Fibroblast of lung (primary cell): ENCODE measurements at regions not wholly inside any gene's neighbourhood (a gene's known extent, or its start where the extent isn't known, plus 50 kb on each side); places are given as distances from the start of the nearest gene placed in this dataset.

ENCODE experiments used
- DNase-seq, 2 donors: peaks; one replicate each; pipeline versions ENCODE4 v3.0.0 to v3.0.0-alpha.2; 2010; ENCODE audit warnings: low read depth in 2 of 2
- H2AFZ ChIP-seq: 2 replicates; pipeline ENCODE4 v1.5.1; 2012; ENCODE audit warnings: low read length, control low read depth, inconsistent platforms
- H3K27ac ChIP-seq: 2 replicates; pipeline ENCODE4 v1.5.1; 2011; ENCODE audit warnings: low read length, control low read depth; ENCODE audit not compliant: insufficient read depth
- H3K27me3 ChIP-seq: 2 replicates; pipeline ENCODE4 v1.5.1; 2011; ENCODE audit warnings: mild to moderate bottlenecking, low read length; ENCODE audit not compliant: control insufficient read depth, insufficient read depth
- H3K36me3 ChIP-seq: 2 replicates; pipeline ENCODE4 v1.5.1; 2011; ENCODE audit warnings: low read length; ENCODE audit not compliant: control insufficient read depth, insufficient read depth
- H3K4me1 ChIP-seq: 2 replicates; pipeline ENCODE4 v1.5.1; 2011; ENCODE audit warnings: low read length; ENCODE audit not compliant: control insufficient read depth, insufficient read depth; ENCODE audit errors: extremely low read depth
- H3K4me2 ChIP-seq: 2 replicates; pipeline ENCODE4 v1.5.1; 2011; ENCODE audit warnings: low read length, control low read depth; ENCODE audit not compliant: insufficient read depth; ENCODE audit errors: extremely low read depth
- H3K4me3 ChIP-seq, 4 experiments: fragments of 200-600 bp in 1 of 4; sonication (generic) in 1 of 4; replicated peaks in 1 of 4; 2 replicates each; pipeline ENCODE4 v1.5.1; 2011 to 2016; ENCODE audit warnings: low read length in 4 of 4, low read depth in 3 of 4, mild to moderate bottlenecking in 3 of 4, control low read depth in 2 of 4, inconsistent platforms in 1 of 4, mixed read lengths in 1 of 4; ENCODE audit not compliant: insufficient read depth in 1 of 4; ENCODE audit errors: control extremely low read depth in 1 of 4
- H3K79me2 ChIP-seq: 2 replicates; pipeline ENCODE4 v1.5.1; 2012; ENCODE audit warnings: mild to moderate bottlenecking, low read length, inconsistent platforms; ENCODE audit not compliant: control insufficient read depth, insufficient read depth
- H3K9ac ChIP-seq: 2 replicates; pipeline ENCODE4 v1.5.1; 2011; ENCODE audit warnings: mild to moderate bottlenecking, low read length, control low read depth; ENCODE audit not compliant: insufficient read depth
- H3K9me3 ChIP-seq: 2 replicates; pipeline ENCODE4 v1.5.1; 2012; ENCODE audit warnings: low read depth, low read length; ENCODE audit not compliant: control insufficient read depth, insufficient read depth
- H4K20me1 ChIP-seq: 2 replicates; pipeline ENCODE4 v1.5.1; 2011; ENCODE audit warnings: low read length; ENCODE audit not compliant: control insufficient read depth, insufficient read depth; ENCODE audit errors: extremely low read depth
- EZH2 ChIP-seq: IDR thresholded peaks from 2 replicates; pipeline ENCODE4 v1.5.1; 2012; ENCODE audit warnings: low read length, control low read depth, mild to moderate bottlenecking; ENCODE audit errors: missing control alignments
- TF ChIP-seq, protein P1 (sequence below), 2 donors: IDR thresholded peaks in 1 of 2; conservative IDR thresholded peaks in 1 of 2; 1 replicate in 1 of 2; 2 replicates in 1 of 2; pipeline ENCODE4 v1.5.1; 2011 to 2012; ENCODE audit warnings: low read length in 2 of 2, control low read depth in 1 of 2, inconsistent platforms in 1 of 2, low read depth in 1 of 2, mild to moderate bottlenecking in 1 of 2

DNA sequence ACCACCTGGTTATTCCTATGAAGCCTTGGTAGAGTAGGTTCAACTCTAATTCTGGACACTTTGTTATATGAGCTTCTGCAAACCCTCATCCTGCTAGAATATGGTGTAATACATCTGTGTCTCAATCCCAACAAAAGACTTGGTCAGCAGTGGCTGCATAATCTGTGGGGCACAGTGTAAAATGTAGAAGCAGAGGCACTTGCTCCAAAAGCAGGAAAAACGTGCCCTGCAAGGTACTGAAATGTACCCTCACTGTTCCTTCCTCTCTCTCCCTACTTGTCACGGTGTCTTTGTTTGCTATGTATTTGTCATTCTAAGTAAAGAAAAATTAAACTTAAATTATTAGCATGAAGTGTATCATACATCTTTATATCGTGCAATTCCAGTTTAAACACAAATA is 267.9 kb downstream of the BCL11B start:
- no peak overlapping the region for H3K4me2 ChIP-seq
- H3K4me1 ChIP-seq = no peaks in the 10 kb centered on the region
- H2AFZ ChIP-seq = no peak overlapping the region
- H3K27me3 ChIP-seq = no peaks in the 10 kb centered on the region
- H3K36me3 ChIP-seq = no peaks in the 10 kb centered on the region
- no peak for DNase-seq
- no peak overlapping the region for H3K27ac ChIP-seq
- no peaks in the 10 kb centered on the region for H3K9me3 ChIP-seq
- TF ChIP-seq EZH2 = no peak
- TF ChIP-seq, protein P1, sequence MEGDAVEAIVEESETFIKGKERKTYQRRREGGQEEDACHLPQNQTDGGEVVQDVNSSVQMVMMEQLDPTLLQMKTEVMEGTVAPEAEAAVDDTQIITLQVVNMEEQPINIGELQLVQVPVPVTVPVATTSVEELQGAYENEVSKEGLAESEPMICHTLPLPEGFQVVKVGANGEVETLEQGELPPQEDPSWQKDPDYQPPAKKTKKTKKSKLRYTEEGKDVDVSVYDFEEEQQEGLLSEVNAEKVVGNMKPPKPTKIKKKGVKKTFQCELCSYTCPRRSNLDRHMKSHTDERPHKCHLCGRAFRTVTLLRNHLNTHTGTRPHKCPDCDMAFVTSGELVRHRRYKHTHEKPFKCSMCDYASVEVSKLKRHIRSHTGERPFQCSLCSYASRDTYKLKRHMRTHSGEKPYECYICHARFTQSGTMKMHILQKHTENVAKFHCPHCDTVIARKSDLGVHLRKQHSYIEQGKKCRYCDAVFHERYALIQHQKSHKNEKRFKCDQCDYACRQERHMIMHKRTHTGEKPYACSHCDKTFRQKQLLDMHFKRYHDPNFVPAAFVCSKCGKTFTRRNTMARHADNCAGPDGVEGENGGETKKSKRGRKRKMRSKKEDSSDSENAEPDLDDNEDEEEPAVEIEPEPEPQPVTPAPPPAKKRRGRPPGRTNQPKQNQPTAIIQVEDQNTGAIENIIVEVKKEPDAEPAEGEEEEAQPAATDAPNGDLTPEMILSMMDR (conservative IDR thresholded peaks at IDR 0.05 in 1 of 2, IDR thresholded peaks at IDR 0.05 in 1 of 2; ENCODE audit: low read depth in 1 of 2, low read length in 2 of 2) = no peak
- H4K20me1 ChIP-seq = no peaks in the 10 kb centered on the region
- no peak overlapping the region for H3K4me3 ChIP-seq
- no peaks in the 10 kb centered on the region for H3K79me2 ChIP-seq
- no peak overlapping the region for H3K9ac ChIP-seq

DNA sequence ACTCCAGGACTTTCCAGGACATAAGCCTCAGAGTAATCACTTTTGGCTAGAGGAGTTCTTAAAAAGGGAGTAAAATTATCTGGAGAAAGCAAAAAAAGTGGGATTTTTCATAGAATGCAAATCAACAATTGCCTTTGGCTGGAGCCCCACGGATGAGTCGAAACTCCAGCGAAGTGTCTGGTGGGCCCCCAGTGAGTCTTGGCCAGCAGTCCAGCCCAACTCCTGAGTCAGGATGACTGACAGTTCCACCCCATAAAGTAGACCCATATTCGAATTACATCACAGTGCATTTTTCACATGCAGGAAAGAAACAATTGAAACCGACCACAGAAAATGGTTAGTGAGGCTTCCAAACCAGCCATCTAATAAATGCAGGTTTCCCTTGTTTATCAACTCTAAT is 265.7 kb downstream of the BCL11B start:
- Histone ChIP-seq H3K4me2 (no peak overlapping the region), H2AFZ (no peak overlapping the region), H4K20me1 (no peaks in the 10 kb centered on the region), H3K9ac (no peak overlapping the region), H3K9me3 (no peaks in the 10 kb centered on the region), H3K27me3 (no peaks in the 10 kb centered on the region), H3K27ac (no peak overlapping the region), H3K4me3 (no peak overlapping the region), H3K36me3 (no peaks in the 10 kb centered on the region), H3K79me2 (no peaks in the 10 kb centered on the region), H3K4me1 (no peaks in the 10 kb centered on the region)
- TF ChIP-seq EZH2 = no peak
- TF ChIP-seq, protein P1 (conservative IDR thresholded peaks at IDR 0.05 in 1 of 2, IDR thresholded peaks at IDR 0.05 in 1 of 2; ENCODE audit: low read depth in 1 of 2, low read length in 2 of 2) = no peak
- no peak for DNase-seq

DNA sequence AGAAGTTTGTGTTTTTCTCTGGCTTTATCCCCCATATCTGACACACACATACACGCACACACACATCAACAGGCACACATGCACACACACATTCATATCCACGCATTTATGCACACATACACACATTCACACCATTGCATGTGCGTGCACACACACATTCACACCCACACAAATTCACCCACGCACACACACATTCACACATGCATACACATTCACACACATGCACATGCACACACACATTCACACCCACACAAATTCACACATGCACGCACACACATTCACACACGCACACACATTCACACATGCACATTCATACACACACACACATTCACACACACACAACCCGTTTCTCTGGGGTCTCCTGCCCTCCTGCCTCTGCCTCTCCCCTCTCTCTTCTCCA is 264.2 kb downstream of the BCL11B start:
- TF ChIP-seq, protein P1 (conservative IDR thresholded peaks at IDR 0.05 in 1 of 2, IDR thresholded peaks at IDR 0.05 in 1 of 2; ENCODE audit: low read depth in 1 of 2, low read length in 2 of 2) = no peak
- no peak for TF ChIP-seq EZH2
- no peak overlapping the region for H3K27ac ChIP-seq
- H3K9ac ChIP-seq = no peak overlapping the region

More for the DNA sequence above, 264.2 kb downstream of the BCL11B start:
- Histone ChIP-seq H3K27me3 (no peaks in the 10 kb centered on the region), H4K20me1 (no peaks in the 10 kb centered on the region), H3K4me1 (no peaks in the 10 kb centered on the region), H2AFZ (no peak overlapping the region), H3K36me3 (no peaks in the 10 kb centered on the region), H3K4me2 (no peak overlapping the region), H3K79me2 (no peaks in the 10 kb centered on the region), H3K9me3 (no peaks in the 10 kb centered on the region), H3K4me3 (no peak overlapping the region)
- no peak for DNase-seq
